GM18517 (cell line): ENCODE measurements at regions not wholly inside any gene's neighbourhood (a gene's known extent, or its start where the extent isn't known, plus 50 kb on each side); places are given as distances from the start of the nearest gene placed in this dataset.
"Not testable (repeated sequence)": the region's sequence is repeated elsewhere in the genome, so short reads cannot be mapped to it uniquely, and the experiment has no call there.

ENCODE experiments used
- ATAC-seq: cut with Tn5 transposase; IDR thresholded peaks from one replicate; pipeline ENCODE4 v1.9.1; 2021; ENCODE audit warnings: mild to moderate bottlenecking, moderate library complexity; ENCODE audit not compliant: unreplicated experiment

- no peak for ATAC-seq
Observed at GRCh38 chr2:106339609-106340008, 128.6 kb downstream of the RGPD3 start.

- ATAC-seq = no peak
Observed at GRCh38 chr2:106339132-106339531, 129.1 kb downstream of the RGPD3 start.

DNA sequence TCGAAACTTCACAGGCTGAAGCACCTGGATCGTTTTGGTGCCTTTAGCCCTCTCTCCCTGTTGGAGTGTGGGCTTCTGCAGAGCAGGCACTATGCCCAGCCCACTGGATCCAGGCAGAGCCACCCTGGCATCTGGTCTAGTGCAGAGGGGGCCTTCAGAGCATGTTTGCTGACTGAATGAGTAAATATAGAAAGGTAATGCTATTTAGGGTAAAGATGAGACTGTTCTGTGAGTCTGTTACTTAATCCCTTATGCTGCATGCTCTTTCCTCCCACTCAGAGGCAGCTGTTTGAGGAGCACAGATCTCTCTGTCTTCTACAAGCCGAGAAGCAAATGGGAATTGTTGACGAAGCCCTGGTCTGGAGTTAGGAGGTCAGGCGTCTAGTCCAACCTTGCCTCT lies 130.2 kb downstream of the RGPD3 start:
- no peak for ATAC-seq

GRCh38 chr2:106336737-106337136 lies 131.5 kb downstream of the RGPD3 start:
- ATAC-seq = no peak

DNA sequence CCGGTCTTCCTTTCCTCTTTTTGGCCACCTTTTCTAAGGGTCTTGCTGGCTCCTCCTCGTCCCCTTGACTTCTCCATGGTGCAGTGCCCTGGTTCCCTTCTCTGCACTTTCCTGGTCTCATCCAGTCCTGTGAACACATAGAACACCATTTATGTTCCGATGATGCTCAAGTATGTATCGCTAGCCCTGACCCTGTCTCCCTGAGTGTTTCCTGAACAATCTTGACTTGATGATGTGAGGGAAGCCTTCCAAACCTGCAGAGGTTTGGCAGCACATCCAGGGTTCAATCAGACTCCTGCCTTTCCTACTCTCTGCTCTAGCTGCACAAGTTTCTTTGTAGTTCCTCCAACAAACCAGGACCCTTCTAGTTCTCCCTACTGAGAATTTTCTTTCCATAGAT lies 132.1 kb downstream of the RGPD3 start:
- ATAC-seq = no peak

DNA sequence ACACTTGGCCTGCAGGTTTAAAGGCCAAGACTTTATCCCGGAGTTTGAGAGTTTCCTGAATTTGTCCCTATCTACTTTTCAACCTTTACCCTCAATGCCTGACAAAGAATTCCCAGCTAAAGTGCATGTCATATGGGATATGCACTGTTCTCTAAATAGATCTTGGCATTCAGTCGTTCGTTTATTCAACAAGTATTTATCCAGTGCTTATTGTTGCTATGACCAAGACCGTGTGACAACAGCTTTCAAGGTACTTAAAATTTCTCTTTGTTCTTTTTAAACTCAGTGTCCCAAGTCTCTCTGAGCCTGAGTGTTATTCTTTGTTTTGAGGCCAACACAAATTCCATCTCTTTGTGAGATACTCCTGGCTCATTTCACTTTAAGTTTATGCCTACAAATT lies 133.4 kb downstream of the RGPD3 start:
- no peak for ATAC-seq

GRCh38 chr2:106333253-106333873 lies 134.8 kb downstream of the RGPD3 start:
- ATAC-seq = not testable (repeated sequence)

- ATAC-seq = no peak
Observed at GRCh38 chr2:106332054-106332453, 136.2 kb downstream of the RGPD3 start.

DNA sequence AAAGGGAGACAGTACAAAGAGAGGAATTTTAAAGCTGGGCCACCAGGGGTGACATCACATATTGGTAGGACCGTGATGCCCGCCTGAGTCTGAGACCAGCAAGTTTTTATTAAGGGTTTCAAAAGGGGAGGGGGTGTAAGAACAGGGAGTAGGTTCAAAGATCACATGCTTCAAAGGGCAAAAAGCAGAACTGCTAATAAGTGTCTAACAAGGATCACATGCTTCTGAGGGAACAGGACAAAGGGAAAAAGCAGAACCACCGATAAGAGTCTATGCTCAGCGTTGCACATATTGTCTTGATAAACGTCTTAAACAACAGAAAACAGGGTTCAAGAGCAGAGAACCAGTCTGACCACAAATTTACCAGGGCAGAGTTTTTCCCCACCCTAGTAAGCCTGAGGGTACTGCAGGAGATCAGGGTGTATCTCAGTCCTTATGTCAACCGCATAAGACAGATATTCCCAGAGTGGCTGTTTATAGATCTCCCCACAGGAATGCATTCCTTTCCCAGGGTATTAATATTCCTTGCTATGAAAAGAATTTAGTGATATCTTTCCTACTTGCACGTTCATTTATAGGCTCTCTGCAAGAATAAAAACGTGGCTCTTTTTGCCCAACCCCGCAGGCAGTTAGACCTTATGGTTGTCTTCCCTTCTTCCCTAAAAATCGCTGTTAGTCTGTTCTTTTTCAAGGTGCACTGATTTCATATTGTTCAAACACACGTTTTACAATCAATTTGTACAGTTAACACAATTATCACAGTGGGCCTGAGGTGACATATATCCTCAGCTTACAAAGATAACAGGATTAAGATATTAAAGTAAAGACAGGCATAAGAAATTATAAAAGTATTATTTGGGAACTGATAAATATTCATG lies 136.5 kb upstream of the UXS1 start:
- not testable (repeated sequence) for ATAC-seq

- no peak for ATAC-seq
Observed at GRCh38 chr2:106323337-106324013, 129.4 kb upstream of the UXS1 start.

- no peak for ATAC-seq
Observed at GRCh38 chr2:106322281-106322680, 128.2 kb upstream of the UXS1 start.

GRCh38 chr2:106320439-106320838 lies 126.3 kb upstream of the UXS1 start:
- not testable (repeated sequence) for ATAC-seq

GRCh38 chr2:106316915-106317314 lies 122.8 kb upstream of the UXS1 start:
- ATAC-seq = no peak

DNA sequence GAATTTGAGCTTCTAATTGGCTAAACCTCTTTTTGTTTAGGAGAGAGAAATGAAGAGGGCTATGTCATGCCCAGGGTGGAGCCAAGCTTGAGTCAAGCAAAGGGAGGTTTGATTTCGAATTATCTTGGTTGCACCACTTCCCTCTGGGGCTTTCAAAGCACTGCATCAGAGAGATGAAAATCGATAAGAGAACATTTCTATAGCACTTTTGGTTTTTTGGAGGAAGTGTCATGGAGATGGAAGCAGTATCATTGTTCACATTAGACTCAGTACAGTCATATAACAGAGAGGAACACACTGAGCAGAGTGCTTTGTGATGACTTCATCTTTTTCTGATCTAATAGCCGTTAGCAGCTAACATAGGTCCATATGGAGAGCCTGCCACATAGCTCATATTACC lies 120.3 kb upstream of the UXS1 start:
- no peak for ATAC-seq

DNA sequence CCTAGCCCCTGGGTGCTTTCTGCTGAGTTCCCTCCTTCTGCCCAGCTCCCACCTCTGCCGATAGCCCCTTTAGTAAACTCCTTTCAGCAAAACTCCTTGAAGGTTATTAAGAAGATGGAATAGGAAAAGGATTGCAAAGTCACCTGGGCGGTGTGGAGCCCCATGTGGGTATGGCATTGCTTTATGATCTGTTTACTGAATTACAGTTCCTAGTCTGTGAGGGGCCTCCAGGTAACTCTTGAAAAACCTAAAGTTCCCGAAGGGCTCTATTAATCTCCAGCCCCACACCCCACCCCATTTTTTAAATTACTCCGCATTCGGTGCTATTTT lies 116.9 kb upstream of the UXS1 start:
- no peak for ATAC-seq

GRCh38 chr2:106307860-106308259 lies 113.8 kb upstream of the UXS1 start:
- ATAC-seq = peak; percentile 86

- no peak for ATAC-seq
Observed at GRCh38 chr2:106306387-106306786, 112.3 kb upstream of the UXS1 start.

GRCh38 chr2:106304612-106305184 lies 110.6 kb upstream of the UXS1 start:
- no peak for ATAC-seq

DNA sequence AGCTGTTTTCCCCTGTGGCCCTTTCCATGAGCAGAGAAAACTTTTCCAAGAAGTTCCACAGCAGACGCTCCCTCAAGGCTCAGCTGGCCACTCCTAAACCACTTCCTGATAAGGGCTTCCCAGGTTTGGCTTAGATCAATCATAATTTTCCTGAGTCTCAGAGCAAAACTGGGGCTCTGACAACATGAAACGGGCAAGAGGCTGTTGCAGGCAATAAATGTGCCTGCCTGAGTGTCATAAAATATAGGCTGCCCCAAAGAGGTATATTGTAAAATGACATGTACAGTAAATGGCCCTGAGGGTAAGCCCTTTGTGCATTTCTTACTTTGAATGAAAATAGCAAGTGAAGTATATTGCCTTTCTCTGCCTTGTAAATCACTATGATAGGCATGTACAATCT lies 105.6 kb upstream of the UXS1 start:
- no peak for ATAC-seq

DNA sequence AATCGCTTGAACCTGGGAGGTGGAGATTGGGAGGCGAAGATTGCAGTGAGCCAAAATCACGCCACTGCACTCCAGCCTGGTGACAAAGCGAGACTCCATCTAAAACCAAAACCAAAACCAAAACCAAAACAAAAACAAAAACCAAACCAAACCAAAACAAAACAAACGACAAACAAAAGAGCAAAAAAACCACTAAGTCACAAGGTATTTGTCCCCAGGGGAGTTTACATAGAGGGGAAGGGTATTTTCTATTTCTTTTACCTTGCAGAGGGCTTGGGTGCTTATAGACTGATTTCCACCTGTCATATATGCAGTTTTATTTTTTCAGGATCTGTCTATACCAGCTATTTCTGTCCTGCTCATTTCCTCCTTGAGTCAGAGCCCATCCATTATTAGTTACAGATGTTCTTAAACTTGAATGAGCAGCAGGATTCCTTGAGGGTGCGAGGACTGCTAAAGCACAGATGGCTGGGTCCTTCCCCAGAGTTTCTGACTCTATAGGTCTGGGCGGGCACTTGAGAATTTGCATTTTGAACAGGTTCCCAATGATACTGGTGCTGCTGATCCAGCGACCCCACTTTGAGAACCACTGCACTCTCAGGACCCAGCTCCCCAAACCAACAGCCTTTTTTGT lies 102.2 kb upstream of the UXS1 start:
- ATAC-seq = no peak

GRCh38 chr2:106294182-106294581 lies 100.1 kb upstream of the UXS1 start:
- ATAC-seq = no peak
